A549 (cell line): ENCODE measurements at regions not wholly inside any gene's neighbourhood (a gene's known extent, or its start where the extent isn't known, plus 50 kb on each side); places are given as distances from the start of the nearest gene placed in this dataset.

Source experiments
- CHD2 ChIP-seq: fragments of 150-350 bp; IDR thresholded peaks from 2 replicates; pipeline ENCODE4 v1.6.1; 2014; ENCODE audit warnings: low read length; ENCODE audit not compliant: partially characterized antibody
- CTCF ChIP-seq: fragments of >200 bp; sonication (Bioruptor Twin); formaldehyde crosslinking; IDR thresholded peaks from 3 replicates; pipeline ENCODE4 v1.5.1; 2016
- HDAC2 ChIP-seq: fragments of 200-600 bp; sonication (generic); IDR thresholded peaks from 2 replicates; pipeline ENCODE4 v1.6.1; 2016
- JUNB ChIP-seq: fragments of >200 bp; sonication (Bioruptor Twin); formaldehyde crosslinking; IDR thresholded peaks from 2 replicates; pipeline ENCODE4 v1.6.1; 2016
- NR3C1 ChIP-seq: fragments of >200 bp; sonication (Bioruptor Twin); formaldehyde crosslinking; IDR thresholded peaks from 3 replicates; pipeline ENCODE4 v1.6.1; 2017
- POLR2A ChIP-seq: IDR thresholded peaks from 2 replicates; pipeline ENCODE4 v1.6.1; 2012; ENCODE audit warnings: mild to moderate bottlenecking, low read length
- RAD21 ChIP-seq, 2 experiments: fragments of >200 bp in 1 of 2; sonication (Bioruptor Twin) in 1 of 2; formaldehyde crosslinking in 1 of 2; IDR thresholded peaks in 1 of 2; conservative IDR thresholded peaks in 1 of 2; 2 replicates in 1 of 2; 3 replicates in 1 of 2; pipeline ENCODE4 v1.6.1; 2012 to 2018; ENCODE audit warnings: inconsistent platforms in 1 of 2
- REST ChIP-seq: fragments of 200-600 bp; sonication (generic); IDR thresholded peaks from 2 replicates; pipeline ENCODE4 v1.6.1; 2016; ENCODE audit warnings: antibody characterized with exemption, mild to moderate bottlenecking, moderate library complexity
- RFX5 ChIP-seq: fragments of 450-650 bp; IDR thresholded peaks from 2 replicates; pipeline ENCODE4 v1.7.1; 2014; ENCODE audit warnings: antibody characterized with exemption, mild to moderate bottlenecking, moderate library complexity
- USF2 ChIP-seq: fragments of 450-650 bp; IDR thresholded peaks from 2 replicates; pipeline ENCODE4 v1.6.1; 2014; ENCODE audit warnings: antibody characterized with exemption
- ZFP36 ChIP-seq: fragments of 450-650 bp; IDR thresholded peaks from 2 replicates; pipeline ENCODE4 v1.6.1; 2014; ENCODE audit warnings: borderline replicate concordance; ENCODE audit not compliant: partially characterized antibody

GRCh38 chr17:36884495-36885152 is 52.7 kb upstream of the LHX1 start:
- TF ChIP-seq CTCF (no peak), POLR2A (no peak), ZFP36 (no peak), NR3C1 (no peak), RAD21 (conservative IDR thresholded peaks at IDR 0.05 in 1 of 2, IDR thresholded peaks at IDR 0.05 in 1 of 2) (no peak), CHD2 (no peak), RFX5 (no peak), REST (no peak), JUNB (no peak), USF2 (no peak), HDAC2 (no peak)
